ENCODE measurements at regions not wholly inside any gene's neighbourhood (a gene's known extent, or its start where the extent isn't known, plus 50 kb on each side); places are given as distances from the start of the nearest gene placed in this dataset.

DNA sequence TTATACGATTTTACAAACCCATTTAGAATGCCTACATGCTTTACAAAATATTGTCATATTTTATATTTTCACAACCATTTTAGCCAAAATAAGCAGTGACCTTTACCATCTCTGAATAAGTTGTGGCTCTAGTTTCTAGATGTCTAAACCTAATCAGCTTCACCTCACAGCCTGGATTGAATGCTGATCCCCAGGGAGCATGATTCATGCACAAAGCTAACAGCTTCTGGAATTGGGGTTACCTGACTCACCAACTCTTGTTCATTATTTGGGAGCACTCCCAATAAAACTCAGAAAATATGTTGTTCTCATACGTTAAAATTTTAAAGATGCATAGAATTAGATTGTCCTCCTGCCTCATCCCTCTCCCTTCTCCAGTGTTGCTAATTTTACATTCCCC lies 611.7 kb upstream of the NETO1 start:
- no peak for ATAC-seq
- CTCF ChIA-PET: no interaction called here
- intact Hi-C loops (cut with micrococcal nuclease): no loop called here

More for the DNA sequence above, 611.7 kb upstream of the NETO1 start:
- no peaks in the 10 kb centered on the region for H3K27me3 ChIP-seq (ENCODE audit: insufficient read depth, low read length)
- TF ChIP-seq, protein P1, sequence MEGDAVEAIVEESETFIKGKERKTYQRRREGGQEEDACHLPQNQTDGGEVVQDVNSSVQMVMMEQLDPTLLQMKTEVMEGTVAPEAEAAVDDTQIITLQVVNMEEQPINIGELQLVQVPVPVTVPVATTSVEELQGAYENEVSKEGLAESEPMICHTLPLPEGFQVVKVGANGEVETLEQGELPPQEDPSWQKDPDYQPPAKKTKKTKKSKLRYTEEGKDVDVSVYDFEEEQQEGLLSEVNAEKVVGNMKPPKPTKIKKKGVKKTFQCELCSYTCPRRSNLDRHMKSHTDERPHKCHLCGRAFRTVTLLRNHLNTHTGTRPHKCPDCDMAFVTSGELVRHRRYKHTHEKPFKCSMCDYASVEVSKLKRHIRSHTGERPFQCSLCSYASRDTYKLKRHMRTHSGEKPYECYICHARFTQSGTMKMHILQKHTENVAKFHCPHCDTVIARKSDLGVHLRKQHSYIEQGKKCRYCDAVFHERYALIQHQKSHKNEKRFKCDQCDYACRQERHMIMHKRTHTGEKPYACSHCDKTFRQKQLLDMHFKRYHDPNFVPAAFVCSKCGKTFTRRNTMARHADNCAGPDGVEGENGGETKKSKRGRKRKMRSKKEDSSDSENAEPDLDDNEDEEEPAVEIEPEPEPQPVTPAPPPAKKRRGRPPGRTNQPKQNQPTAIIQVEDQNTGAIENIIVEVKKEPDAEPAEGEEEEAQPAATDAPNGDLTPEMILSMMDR (IDR thresholded peaks at IDR 0.05 in 2 of 3, conservative IDR thresholded peaks at IDR 0.05 in 1 of 3; ENCODE audit: borderline replicate concordance in 1 of 3, insufficient read depth in 1 of 3, low read depth in 2 of 3, low read length in 2 of 3): no peak
- no peak for TF ChIP-seq SP1 (IDR thresholded peaks at IDR 0.05; ENCODE audit: low read depth)
- TF ChIP-seq POLR2A (IDR thresholded peaks at IDR 0.05; ENCODE audit: borderline replicate concordance, extremely low read depth, insufficient read depth, insufficient read length): no peak
- TF ChIP-seq ELF1 (IDR thresholded peaks at IDR 0.05; ENCODE audit: borderline replicate concordance, low read depth): no peak
- TF ChIP-seq FOSL1 (IDR thresholded peaks at IDR 0.05; ENCODE audit: low read depth): no peak
- TF ChIP-seq, protein P2, sequence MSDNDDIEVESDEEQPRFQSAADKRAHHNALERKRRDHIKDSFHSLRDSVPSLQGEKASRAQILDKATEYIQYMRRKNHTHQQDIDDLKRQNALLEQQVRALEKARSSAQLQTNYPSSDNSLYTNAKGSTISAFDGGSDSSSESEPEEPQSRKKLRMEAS (IDR thresholded peaks at IDR 0.05): no peak
- no peak for TF ChIP-seq SRF (IDR thresholded peaks at IDR 0.05; ENCODE audit: low read depth)
- no peak for TF ChIP-seq SIN3A (IDR thresholded peaks at IDR 0.05; ENCODE audit: low read depth)
- no peak for TF ChIP-seq CEBPB (IDR thresholded peaks at IDR 0.05; ENCODE audit: low read depth)
- TF ChIP-seq, protein P3, sequence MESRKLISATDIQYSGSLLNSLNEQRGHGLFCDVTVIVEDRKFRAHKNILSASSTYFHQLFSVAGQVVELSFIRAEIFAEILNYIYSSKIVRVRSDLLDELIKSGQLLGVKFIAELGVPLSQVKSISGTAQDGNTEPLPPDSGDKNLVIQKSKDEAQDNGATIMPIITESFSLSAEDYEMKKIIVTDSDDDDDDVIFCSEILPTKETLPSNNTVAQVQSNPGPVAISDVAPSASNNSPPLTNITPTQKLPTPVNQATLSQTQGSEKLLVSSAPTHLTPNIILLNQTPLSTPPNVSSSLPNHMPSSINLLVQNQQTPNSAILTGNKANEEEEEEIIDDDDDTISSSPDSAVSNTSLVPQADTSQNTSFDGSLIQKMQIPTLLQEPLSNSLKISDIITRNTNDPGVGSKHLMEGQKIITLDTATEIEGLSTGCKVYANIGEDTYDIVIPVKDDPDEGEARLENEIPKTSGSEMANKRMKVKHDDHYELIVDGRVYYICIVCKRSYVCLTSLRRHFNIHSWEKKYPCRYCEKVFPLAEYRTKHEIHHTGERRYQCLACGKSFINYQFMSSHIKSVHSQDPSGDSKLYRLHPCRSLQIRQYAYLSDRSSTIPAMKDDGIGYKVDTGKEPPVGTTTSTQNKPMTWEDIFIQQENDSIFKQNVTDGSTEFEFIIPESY (IDR thresholded peaks at IDR 0.05; ENCODE audit: extremely low read depth, insufficient replicate concordance, low read length): no peak
- no peak for TF ChIP-seq ZFX (IDR thresholded peaks at IDR 0.05)
- TF ChIP-seq YY1 (IDR thresholded peaks at IDR 0.05; ENCODE audit: extremely low read depth, insufficient replicate concordance, low read depth, low read length): no peak
- TF ChIP-seq TCF7L2 (IDR thresholded peaks at IDR 0.05; ENCODE audit: borderline replicate concordance, extremely low read depth, insufficient read depth, insufficient read length): no peak
- TF ChIP-seq, protein P4, sequence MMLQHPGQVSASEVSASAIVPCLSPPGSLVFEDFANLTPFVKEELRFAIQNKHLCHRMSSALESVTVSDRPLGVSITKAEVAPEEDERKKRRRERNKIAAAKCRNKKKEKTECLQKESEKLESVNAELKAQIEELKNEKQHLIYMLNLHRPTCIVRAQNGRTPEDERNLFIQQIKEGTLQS (IDR thresholded peaks at IDR 0.05): no peak
- H3K79me2 ChIP-seq (ENCODE audit: insufficient read depth, low read length): no peaks in the 10 kb centered on the region
- H3K9me3 ChIP-seq (ENCODE audit: control insufficient read depth in 1 of 2, insufficient read depth in 1 of 2, low read depth in 1 of 2, low read length in 2 of 2): no peaks in the 10 kb centered on the region; a peak in 1 of 4 replicates
- POLR2A ChIA-PET: no interaction called here
- H4K20me1 ChIP-seq (ENCODE audit: insufficient read depth): no peaks in the 10 kb centered on the region
- H3K4me1 ChIP-seq (ENCODE audit: control insufficient read depth in 1 of 2, insufficient read depth in 2 of 2, low read length in 2 of 2): no peaks in the 10 kb centered on the region
- no peak overlapping the region for H3K4me3 ChIP-seq (replicated peaks in 1 of 2; ENCODE audit: low read depth in 1 of 2, low read length in 2 of 2)
- no TSS peak for BruUV-seq (replicated peaks)
- no peaks in the 10 kb centered on the region for H3K9me2 ChIP-seq (ENCODE audit: insufficient read depth)
- H2AFZ ChIP-seq (ENCODE audit: low read depth, low read length, poor library complexity, severe bottlenecking): no peak overlapping the region
- H3K4me2 ChIP-seq (ENCODE audit: low read length): no peak overlapping the region
- no peak for DNase-seq (ENCODE audit: low read depth, low spot score)
- RAD21 ChIA-PET (ENCODE audit: low non-redundant PET in 1 of 2, low total read pairs in 2 of 2, uncharacterized antibody in 2 of 2, unreplicated experiment in 2 of 2): no interaction called here
- H3K27ac ChIP-seq (ENCODE audit: low read depth, low read length): no peak overlapping the region
- no peaks in the 10 kb centered on the region for H3K36me3 ChIP-seq (ENCODE audit: control insufficient read depth in 1 of 2, insufficient read depth in 2 of 2, low read length in 2 of 2)
- H3K9ac ChIP-seq (ENCODE audit: low read length): no peak overlapping the region
